HG02970 (cell line): ENCODE measurements at regions not wholly inside any gene's neighbourhood (a gene's known extent, or its start where the extent isn't known, plus 50 kb on each side); places are given as distances from the start of the nearest gene placed in this dataset.
"Not testable (repeated sequence)": the region's sequence is repeated elsewhere in the genome, so short reads cannot be mapped to it uniquely, and the experiment has no call there.

Experiments
- ATAC-seq: cut with Tn5 transposase; IDR thresholded peaks from one replicate; pipeline ENCODE4 v1.9.1; 2021; ENCODE audit warnings: mild to moderate bottlenecking, moderate library complexity, moderate number of reproducible peaks; ENCODE audit not compliant: unreplicated experiment, low FRiP score

- no peak for ATAC-seq
Measured at GRCh38 chr14:53430870-53431269, 277.7 kb upstream of the DDHD1 start.

GRCh38 chr14:53412819-53413675 lies 259.9 kb upstream of the DDHD1 start:
- no peak for ATAC-seq

GRCh38 chr14:53411125-53411524 lies 258.0 kb upstream of the DDHD1 start:
- no peak for ATAC-seq

- ATAC-seq = no peak
Measured at GRCh38 chr14:53409969-53410368, 256.8 kb upstream of the DDHD1 start.

GRCh38 chr14:53409289-53409688 lies 256.2 kb upstream of the DDHD1 start:
- ATAC-seq = no peak

GRCh38 chr14:53408175-53408879 lies 255.2 kb upstream of the DDHD1 start:
- no peak for ATAC-seq

GRCh38 chr14:53406519-53406918 lies 253.4 kb upstream of the DDHD1 start:
- no peak for ATAC-seq

- no peak for ATAC-seq
Measured at GRCh38 chr14:53401646-53402045, 248.5 kb upstream of the DDHD1 start.

GRCh38 chr14:53399057-53399456 lies 245.9 kb upstream of the DDHD1 start:
- ATAC-seq = no peak

- no peak for ATAC-seq
Measured at GRCh38 chr14:53398616-53399015, 245.5 kb upstream of the DDHD1 start.

- ATAC-seq = not testable (repeated sequence)
Measured at GRCh38 chr14:53395267-53395666, 242.1 kb upstream of the DDHD1 start.

- ATAC-seq = no peak
Measured at GRCh38 chr14:53391631-53392285, 238.6 kb upstream of the DDHD1 start.

- ATAC-seq = no peak
Measured at GRCh38 chr14:53391156-53391555, 238.0 kb upstream of the DDHD1 start.

- ATAC-seq = no peak
Measured at GRCh38 chr14:53390008-53390407, 236.9 kb upstream of the DDHD1 start.

- no peak for ATAC-seq
Measured at GRCh38 chr14:53389202-53389601, 236.1 kb upstream of the DDHD1 start.

- ATAC-seq = no peak
Measured at GRCh38 chr14:53386362-53386761, 233.2 kb upstream of the DDHD1 start.

- no peak for ATAC-seq
Measured at GRCh38 chr14:53384536-53384935, 231.4 kb upstream of the DDHD1 start.

- no peak for ATAC-seq
Measured at GRCh38 chr14:53384073-53384472, 230.9 kb upstream of the DDHD1 start.

- ATAC-seq = no peak
Measured at GRCh38 chr14:53381895-53382294, 228.8 kb upstream of the DDHD1 start.

GRCh38 chr14:53380867-53381225 lies 227.7 kb upstream of the DDHD1 start:
- no peak for ATAC-seq
